H9 (cell line): ENCODE measurements at regions not wholly inside any gene's neighbourhood (a gene's known extent, or its start where the extent isn't known, plus 50 kb on each side); places are given as distances from the start of the nearest gene placed in this dataset.
"Not testable (repeated sequence)": the region's sequence is repeated elsewhere in the genome, so short reads cannot be mapped to it uniquely, and the experiment has no call there.

Experiments
- DNase-seq: peaks from one replicate; pipeline ENCODE4 v3.0.0-alpha.2; 2017
- H2AFZ ChIP-seq: one replicate; pipeline ENCODE4 v1.6.1; 2013; ENCODE audit warnings: mild to moderate bottlenecking, low read length, control low read depth, moderate library complexity
- H2AK5ac ChIP-seq: 2 replicates; pipeline ENCODE4 v1.6.1; 2013; ENCODE audit warnings: low read length, control low read depth, mixed read lengths; ENCODE audit not compliant: insufficient read length
- H2BK120ac ChIP-seq: one replicate; pipeline ENCODE4 v1.6.1; 2013; ENCODE audit warnings: low read depth, mild to moderate bottlenecking, low read length, control low read depth, inconsistent platforms; ENCODE audit not compliant: poor library complexity, severe bottlenecking
- H2BK12ac ChIP-seq: 2 replicates; pipeline ENCODE4 v1.6.1; 2013; ENCODE audit warnings: low read length, control low read depth, mixed read lengths, low read depth; ENCODE audit not compliant: insufficient read length
- H2BK15ac ChIP-seq: 2 replicates; pipeline ENCODE4 v1.6.1; 2013; ENCODE audit warnings: low read depth, low read length, control low read depth
- H2BK20ac ChIP-seq: one replicate; pipeline ENCODE4 v1.6.1; 2013; ENCODE audit warnings: low read depth, mild to moderate bottlenecking, low read length, control low read depth, inconsistent platforms; ENCODE audit not compliant: poor library complexity, severe bottlenecking
- H2BK5ac ChIP-seq: 2 replicates; pipeline ENCODE4 v1.6.1; 2013; ENCODE audit warnings: low read length, control low read depth, mixed read lengths; ENCODE audit not compliant: insufficient read length
- H3K14ac ChIP-seq: 2 replicates; pipeline ENCODE4 v1.6.1; 2013; ENCODE audit warnings: low read length, control low read depth; ENCODE audit not compliant: insufficient read depth
- H3K18ac ChIP-seq: 2 replicates; pipeline ENCODE4 v1.6.1; 2013; ENCODE audit warnings: low read depth, mild to moderate bottlenecking, mixed read lengths, low read length, control low read depth; ENCODE audit not compliant: insufficient read length
- H3K23ac ChIP-seq: 2 replicates; pipeline ENCODE4 v1.6.1; 2013; ENCODE audit warnings: low read length, control low read depth, mixed read lengths, low read depth; ENCODE audit not compliant: insufficient read length
- H3K23me2 ChIP-seq: 2 replicates; pipeline ENCODE4 v1.6.1; 2013; ENCODE audit warnings: low read depth, mild to moderate bottlenecking, mixed read lengths, low read length, control low read depth; ENCODE audit not compliant: insufficient read length, poor library complexity, severe bottlenecking
- H3K27ac ChIP-seq: 2 replicates; pipeline ENCODE4 v1.5.1; 2013; ENCODE audit warnings: low read length, control low read depth, mixed read lengths, low read depth; ENCODE audit not compliant: insufficient read length
- H3K27me3 ChIP-seq: 2 replicates; pipeline ENCODE4 v1.6.1; 2013; ENCODE audit warnings: low read length, control low read depth, inconsistent platforms; ENCODE audit not compliant: insufficient read depth
- H3K4ac ChIP-seq: 2 replicates; pipeline ENCODE4 v1.6.1; 2013; ENCODE audit warnings: low read depth, mild to moderate bottlenecking, control low read depth, inconsistent platforms, low read length, moderate library complexity
- H3K4me1 ChIP-seq: 2 replicates; pipeline ENCODE4 v1.6.1; 2013; ENCODE audit warnings: low read length, control low read depth, inconsistent platforms; ENCODE audit not compliant: insufficient read depth
- H3K4me2 ChIP-seq: 2 replicates; pipeline ENCODE4 v1.6.1; 2013; ENCODE audit warnings: low read length, control low read depth, mixed read lengths; ENCODE audit not compliant: insufficient read length, insufficient read depth
- H3K56ac ChIP-seq: 2 replicates; pipeline ENCODE4 v1.6.1; 2013; ENCODE audit warnings: low read depth, mild to moderate bottlenecking, mixed read lengths, low read length, control low read depth; ENCODE audit not compliant: insufficient read length
- H3K79me1 ChIP-seq: 2 replicates; pipeline ENCODE4 v1.6.1; 2013; ENCODE audit warnings: low read depth, mild to moderate bottlenecking, moderate library complexity, low read length, control low read depth, inconsistent platforms; ENCODE audit not compliant: insufficient read depth, poor library complexity, severe bottlenecking
- H3K79me2 ChIP-seq: 2 replicates; pipeline ENCODE4 v1.6.1; 2013; ENCODE audit warnings: low read length, control low read depth, inconsistent platforms; ENCODE audit not compliant: insufficient read depth
- H3K9ac ChIP-seq: 2 replicates; pipeline ENCODE4 v1.6.1; 2013; ENCODE audit warnings: low read length, control low read depth, mixed read lengths; ENCODE audit not compliant: insufficient read length; ENCODE audit errors: extremely low read depth
- H3K9me3 ChIP-seq: one replicate; pipeline ENCODE4 v1.6.1; 2013; ENCODE audit warnings: low read depth, low read length, inconsistent platforms; ENCODE audit not compliant: control insufficient read depth
- H3T11ph ChIP-seq: one replicate; pipeline ENCODE4 v1.6.1; 2013; ENCODE audit warnings: mild to moderate bottlenecking, low read length, control low read depth, inconsistent platforms
- H4K20me1 ChIP-seq: one replicate; pipeline ENCODE4 v1.6.1; 2013; ENCODE audit not compliant: control insufficient read depth, insufficient read length, insufficient read depth
- H4K5ac ChIP-seq: 2 replicates; pipeline ENCODE4 v1.6.1; 2013; ENCODE audit warnings: low read depth, mild to moderate bottlenecking, mixed read lengths, low read length, control low read depth; ENCODE audit not compliant: insufficient read length
- H4K8ac ChIP-seq: replicated peaks from 2 replicates; pipeline ENCODE4 v1.6.1; 2013; ENCODE audit warnings: low read length, control low read depth, mixed read lengths, low read depth; ENCODE audit not compliant: insufficient read length
- H4K91ac ChIP-seq: 2 replicates; pipeline ENCODE4 v1.6.1; 2013; ENCODE audit warnings: low read depth, mild to moderate bottlenecking, moderate library complexity, mixed read lengths, low read length, control low read depth; ENCODE audit not compliant: insufficient read length
- H3K27ac Mint-ChIP-seq, 3 experiments: 2 replicates in 2 of 3; 3 replicates in 1 of 3; pipeline ENCODE4 v1.8.0; 2020 to 2021; ENCODE audit warnings: mixed read lengths in 3 of 3, mild to moderate bottlenecking in 1 of 3, moderate library complexity in 1 of 3
- H3K27me3 Mint-ChIP-seq: 2 replicates; pipeline ENCODE4 v1.8.0; 2021; ENCODE audit warnings: low read depth, mild to moderate bottlenecking, moderate library complexity, mixed read lengths
- H3K36me3 Mint-ChIP-seq, 3 experiments: 2 replicates in 2 of 3; 3 replicates in 1 of 3; pipeline ENCODE4 v1.8.0; 2020 to 2021; ENCODE audit warnings: low read depth in 3 of 3, mixed read lengths in 3 of 3; ENCODE audit not compliant: insufficient read depth in 1 of 3
- H3K4me1 Mint-ChIP-seq, 2 experiments: 2 replicates each; pipeline ENCODE4 v1.8.0; 2020; ENCODE audit warnings: mixed read lengths in 2 of 2
- H3K4me3 Mint-ChIP-seq, 2 experiments: 2 replicates in 1 of 2; 3 replicates in 1 of 2; pipeline ENCODE4 v1.8.0; 2020 to 2021; ENCODE audit warnings: mild to moderate bottlenecking in 2 of 2, mixed read lengths in 2 of 2, moderate library complexity in 1 of 2
- H3K9me3 Mint-ChIP-seq, 2 experiments: 2 replicates in 1 of 2; 3 replicates in 1 of 2; pipeline ENCODE4 v1.8.0; 2020; ENCODE audit warnings: mild to moderate bottlenecking in 2 of 2, mixed read lengths in 2 of 2, moderate library complexity in 1 of 2
- WGBS: extraction: QIAGEN DNeasy Blood & Tissue Kit; methylation state at CpG from one replicate; pipeline ENCODE4 v1.1.7; 2013; ENCODE audit warnings: missing lambda C conversion rate, low lambda C conversion rate, mixed read lengths; ENCODE audit not compliant: insufficient read length; ENCODE audit errors: extremely low coverage; 5-methylcytosine and 5-hydroxymethylcytosine counted together

DNA sequence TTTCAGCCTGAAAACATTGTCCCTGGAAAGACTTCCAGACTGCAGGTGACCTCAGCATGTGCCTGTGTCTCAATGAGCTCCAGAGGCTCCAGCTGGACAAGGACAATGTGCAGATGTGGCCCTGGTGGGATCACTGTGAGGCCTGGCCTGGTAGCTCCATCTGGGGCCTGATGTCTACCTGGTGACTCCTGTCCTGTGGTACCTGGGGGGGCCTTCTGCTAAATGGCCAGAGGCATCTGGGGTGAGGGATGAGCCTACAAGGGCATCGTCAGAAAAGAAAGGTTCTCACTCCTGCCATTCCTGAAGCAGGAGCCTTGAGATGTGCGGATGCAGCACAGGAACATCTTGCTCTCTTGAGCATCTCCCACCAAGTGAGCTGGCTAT, 1494.0 kb upstream of the TPTE start:
- H3K36me3 Mint-ChIP-seq = peaks cover 4 to 11% (median 5%) of the 10 kb centered on the region in 3 experiments; a peak in 5 of 7 replicates
- H3K14ac ChIP-seq, H2AK5ac ChIP-seq, H4K8ac ChIP-seq, H3K79me1 ChIP-seq, H3K56ac ChIP-seq, H2BK15ac ChIP-seq, H3K4me1 Mint-ChIP-seq, H4K5ac ChIP-seq, H3K18ac ChIP-seq, H3K79me2 ChIP-seq, H3K4me2 ChIP-seq, H2BK120ac ChIP-seq, H3K4me1 ChIP-seq, H3T11ph ChIP-seq, H4K91ac ChIP-seq, H3K27me3 ChIP-seq, H3K4ac ChIP-seq, H3K9ac ChIP-seq, H2BK20ac ChIP-seq, H3K27ac Mint-ChIP-seq, H3K27me3 Mint-ChIP-seq, DNase-seq, H2BK5ac ChIP-seq, H3K4me3 Mint-ChIP-seq, H3K23ac ChIP-seq, H2BK12ac ChIP-seq, H3K27ac ChIP-seq, H4K20me1 ChIP-seq, H2AFZ ChIP-seq, H3K23me2 ChIP-seq: not testable (repeated sequence)
- WGBS = no CpG with 5 or more reads among the region's 2 CpGs
- H3K9me3 Mint-ChIP-seq = peaks cover 51 to 58% of the 10 kb centered on the region in 2 experiments
- H3K9me3 ChIP-seq = peaks cover 17% of the 10 kb centered on the region

DNA sequence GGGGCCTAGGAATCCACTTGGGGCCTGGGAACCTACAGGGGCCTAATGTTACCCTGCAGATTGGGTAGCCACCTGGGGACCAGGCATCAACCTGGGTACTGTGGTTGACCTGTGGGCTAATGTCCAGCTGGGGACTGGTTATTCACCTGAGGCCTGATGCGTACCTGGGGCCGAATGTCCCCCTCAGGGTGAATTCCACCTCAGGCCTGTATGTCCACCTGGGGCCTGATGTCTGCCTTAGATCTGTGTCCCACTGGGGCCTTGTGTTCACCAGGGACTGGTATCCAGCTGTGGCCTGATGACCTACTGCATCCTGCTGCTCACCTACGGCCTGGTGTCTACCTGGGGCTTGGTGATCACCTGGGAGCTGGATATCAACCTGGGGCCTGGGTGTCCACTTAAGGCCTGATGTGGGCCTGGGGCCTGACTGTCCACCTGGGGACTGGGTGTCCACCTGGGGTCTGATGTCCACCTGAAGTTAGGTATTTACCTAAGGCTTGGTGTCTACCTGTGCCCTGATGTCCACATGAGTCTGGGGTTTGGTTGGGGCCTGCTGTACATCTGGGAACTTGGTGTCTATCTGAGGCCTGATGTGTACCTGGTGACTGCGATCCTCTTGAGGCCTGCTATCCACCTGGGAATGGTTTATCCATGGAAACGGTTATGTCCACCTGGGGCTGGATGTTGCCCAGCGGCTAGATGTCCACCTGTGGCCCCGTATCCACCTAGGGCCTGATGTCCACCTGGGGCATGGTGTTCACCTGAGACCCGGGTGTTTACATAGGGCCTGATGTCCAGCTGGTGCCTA, 1492.6 kb upstream of the TPTE start:
- not testable (repeated sequence) for H2BK20ac ChIP-seq, H3K4me2 ChIP-seq, H4K5ac ChIP-seq, H2BK5ac ChIP-seq, H3K27ac Mint-ChIP-seq, H2BK12ac ChIP-seq, H3K27me3 Mint-ChIP-seq, H3K27me3 ChIP-seq, H4K91ac ChIP-seq, H3K79me2 ChIP-seq, H3K18ac ChIP-seq, H3K4me1 Mint-ChIP-seq, H3K79me1 ChIP-seq, H3K4ac ChIP-seq, H3K23ac ChIP-seq, H3K9ac ChIP-seq, H3K23me2 ChIP-seq, H3K4me3 Mint-ChIP-seq, H3T11ph ChIP-seq, DNase-seq, H3K14ac ChIP-seq, H3K4me1 ChIP-seq, H3K27ac ChIP-seq, H4K8ac ChIP-seq, H3K56ac ChIP-seq, H2BK15ac ChIP-seq, H2BK120ac ChIP-seq, H2AFZ ChIP-seq, H2AK5ac ChIP-seq, H4K20me1 ChIP-seq
- H3K9me3 ChIP-seq = peaks cover 15% of the 10 kb centered on the region
- no CpG with 5 or more reads among the region's 8 CpGs for WGBS
- H3K36me3 Mint-ChIP-seq = peaks cover 4 to 15% (median 5%) of the 10 kb centered on the region in 3 experiments; a peak in 5 of 7 replicates
- H3K9me3 Mint-ChIP-seq = peaks cover 55 to 61% of the 10 kb centered on the region in 2 experiments
